DMS53 (cell line): ENCODE measurements at regions not wholly inside any gene's neighbourhood (a gene's known extent, or its start where the extent isn't known, plus 50 kb on each side); places are given as distances from the start of the nearest gene placed in this dataset.

Experiments
- DNase-seq: peaks from one replicate; lab custom pipeline; 2025; lab: John Stamatoyannopoulos, UW

GRCh38 chr4:123026015-123026414 is 103.6 kb upstream of the NUDT6 start:
- peak; percentile 83 for DNase-seq

- no peak for DNase-seq
These were observed 109.3 kb upstream of the NUDT6 start for GRCh38 chr4:123031664-123032063.

- no peak for DNase-seq
These were observed 111.6 kb upstream of the NUDT6 start for GRCh38 chr4:123034023-123034422.

- DNase-seq, result no peak
These were observed 112.8 kb upstream of the NUDT6 start for GRCh38 chr4:123035239-123035638.

- DNase-seq, result no peak
These were observed 115.4 kb upstream of the NUDT6 start for GRCh38 chr4:123037804-123038203.

GRCh38 chr4:123042095-123042494 is 119.7 kb upstream of the NUDT6 start:
- DNase-seq, result no peak

- peak; percentile 6 for DNase-seq
These were observed 120.6 kb upstream of the NUDT6 start for GRCh38 chr4:123043013-123043412.

GRCh38 chr4:123043793-123044425 is 121.5 kb upstream of the NUDT6 start:
- peak; percentile 2 for DNase-seq

GRCh38 chr4:123046096-123046495 is 123.7 kb upstream of the NUDT6 start:
- no peak for DNase-seq

GRCh38 chr4:123050018-123050417 is 127.6 kb upstream of the NUDT6 start:
- DNase-seq, result no peak

- no peak for DNase-seq
These were observed 129.6 kb upstream of the NUDT6 start for GRCh38 chr4:123052007-123052406.

- no peak for DNase-seq
These were observed 133.5 kb upstream of the NUDT6 start for GRCh38 chr4:123055943-123056342.

- DNase-seq, result no peak
These were observed 137.8 kb upstream of the NUDT6 start for GRCh38 chr4:123060039-123060770.

GRCh38 chr4:123064390-123064789 is 142.0 kb upstream of the NUDT6 start:
- no peak for DNase-seq

GRCh38 chr4:123068081-123068480 is 145.7 kb upstream of the NUDT6 start:
- no peak for DNase-seq

- DNase-seq, result no peak
These were observed 149.7 kb upstream of the NUDT6 start for GRCh38 chr4:123072060-123072459.

GRCh38 chr4:123073650-123074049 is 151.3 kb upstream of the NUDT6 start:
- no peak for DNase-seq

GRCh38 chr4:123077330-123077729 is 154.9 kb upstream of the NUDT6 start:
- DNase-seq, result no peak

- no peak for DNase-seq
These were observed 159.6 kb upstream of the NUDT6 start for GRCh38 chr4:123081971-123082370.

GRCh38 chr4:123083646-123084045 is 161.2 kb upstream of the NUDT6 start:
- no peak for DNase-seq

GRCh38 chr4:123088501-123088900 is 166.1 kb upstream of the NUDT6 start:
- no peak for DNase-seq

- DNase-seq, result no peak
These were observed 168.5 kb upstream of the NUDT6 start for GRCh38 chr4:123090886-123091285.

- DNase-seq, result no peak
These were observed 170.2 kb upstream of the NUDT6 start for GRCh38 chr4:123092586-123092985.

GRCh38 chr4:123093236-123093635 is 170.8 kb upstream of the NUDT6 start:
- peak; percentile 1 for DNase-seq
